LoVo (cell line): ENCODE measurements at regions not wholly inside any gene's neighbourhood (a gene's known extent, or its start where the extent isn't known, plus 50 kb on each side); places are given as distances from the start of the nearest gene placed in this dataset.

Experiments used
- DNase-seq: peaks from one replicate; pipeline ENCODE4 v3.0.0-alpha.2; 2016; ENCODE audit warnings: low spot score

DNA sequence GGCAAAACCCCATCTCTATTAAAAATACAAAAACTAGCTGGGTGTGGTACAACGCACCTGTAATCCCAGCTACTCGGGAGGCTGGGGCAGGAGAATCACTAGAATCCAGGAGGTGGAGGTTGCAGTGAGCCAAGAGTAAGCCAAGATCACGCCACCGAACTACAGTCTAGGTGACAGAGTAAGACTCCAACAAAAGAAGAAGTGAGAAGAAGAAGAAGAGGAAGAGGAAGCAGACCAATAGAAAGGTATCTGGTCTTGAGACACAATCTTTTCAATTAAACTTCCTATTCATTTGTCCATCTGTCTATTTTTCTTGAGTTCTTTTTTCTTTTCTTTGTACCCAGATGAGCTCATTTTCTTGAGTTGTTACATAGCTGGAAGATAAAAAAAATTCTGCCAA lies 55.7 kb upstream of the ACADM start:
- DNase-seq, result no peak

GRCh38 chr1:75671708-75672107 lies 52.8 kb upstream of the ACADM start:
- no peak for DNase-seq

- no peak for DNase-seq
Measured at GRCh38 chr1:75672108-75672507, 52.4 kb upstream of the ACADM start.

DNA sequence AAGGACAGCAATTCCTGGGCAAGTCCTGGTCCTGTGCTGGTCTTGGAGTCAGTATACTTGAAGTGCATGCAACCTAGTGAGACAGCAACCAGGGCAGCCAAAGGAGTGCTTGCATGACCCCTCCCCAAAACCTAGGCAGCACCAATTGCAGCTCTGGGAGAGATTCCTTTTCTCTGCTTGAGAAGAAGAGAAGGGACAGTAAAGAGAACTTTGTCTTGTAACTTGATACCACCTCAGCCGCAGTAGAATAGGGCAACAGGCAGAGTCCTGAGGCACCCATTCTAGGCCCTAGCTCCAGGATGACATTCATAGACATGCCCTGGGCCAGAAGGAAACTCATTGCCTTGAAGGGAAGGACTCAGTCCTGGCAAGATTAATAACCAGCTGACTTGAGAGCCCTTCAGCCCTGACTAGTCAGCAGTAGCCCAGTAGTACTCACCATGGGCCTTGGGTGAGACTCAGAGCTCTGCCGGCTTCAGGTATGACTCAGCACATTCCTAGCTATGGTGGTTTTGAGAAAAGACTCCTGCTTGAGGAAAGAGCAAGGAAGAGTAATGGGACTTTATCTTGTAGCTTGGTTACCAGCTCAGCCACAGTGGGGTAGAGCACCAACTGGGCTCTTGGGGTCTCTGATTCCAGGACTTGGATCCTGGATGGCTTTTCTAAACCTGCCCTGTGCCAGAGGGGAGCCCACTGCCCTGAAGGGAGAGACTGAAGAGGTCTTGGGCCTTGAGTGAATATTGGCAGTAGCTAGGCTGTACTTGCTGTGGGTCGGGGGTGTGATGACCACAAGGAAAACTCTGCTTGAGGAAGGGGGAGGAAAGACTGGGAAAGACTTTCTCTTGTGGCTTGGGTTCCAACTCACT lies 51.7 kb upstream of the ACADM start:
- peak; percentile 43 for DNase-seq

DNA sequence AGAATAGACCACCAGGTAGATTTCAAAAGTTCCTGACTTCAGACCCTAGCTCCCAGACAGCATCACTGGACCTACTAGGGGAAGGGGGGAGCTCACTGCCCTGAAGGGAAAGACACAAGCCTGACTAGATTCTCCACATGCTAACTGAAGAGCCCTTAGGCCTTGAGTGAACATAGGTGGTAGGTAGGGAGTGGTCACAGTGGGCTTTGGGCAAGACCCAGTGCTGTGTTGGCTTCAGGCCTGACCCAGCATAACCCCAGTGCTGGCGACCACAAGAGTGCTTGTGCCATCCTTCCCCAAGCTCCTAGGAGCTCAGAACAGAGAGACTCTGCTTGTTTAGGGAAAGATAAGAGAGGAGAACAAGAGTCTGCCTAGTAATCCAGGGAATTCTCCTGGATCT lies 51.1 kb upstream of the ACADM start:
- no peak for DNase-seq

DNA sequence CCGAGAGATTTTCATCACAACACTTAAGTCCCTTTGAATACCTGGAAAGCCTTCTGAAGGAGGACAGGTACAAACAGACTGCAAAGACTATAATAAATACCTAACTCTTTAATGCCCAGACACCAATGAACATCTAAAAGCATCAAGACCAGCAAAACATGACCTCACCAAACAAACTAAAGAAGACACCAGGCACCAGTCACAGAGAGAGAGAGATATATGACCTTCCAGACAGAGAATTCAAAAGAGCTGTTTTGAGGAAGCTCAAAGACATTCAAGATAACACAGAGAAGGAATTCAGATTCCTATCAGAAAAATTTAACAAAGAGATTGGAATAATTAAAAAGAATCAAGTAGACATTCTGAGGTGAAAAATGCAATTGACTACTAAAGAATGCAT lies 50.6 kb upstream of the ACADM start:
- no peak for DNase-seq
